Subcutaneous abdominal adipose tissue (tissue), 5 donors: ENCODE measurements at regions not wholly inside any gene's neighbourhood (a gene's known extent, or its start where the extent isn't known, plus 50 kb on each side); places are given as distances from the start of the nearest gene placed in this dataset.

Experiments
- H3K27ac ChIP-seq: one replicate; pipeline ENCODE4 v1.7.0; 2013; ENCODE audit warnings: low read depth, mild to moderate bottlenecking, inconsistent platforms, low read length, moderate library complexity
- H3K27me3 ChIP-seq, 5 donors: one replicate each; pipeline ENCODE4 v1.7.0; 2013; ENCODE audit warnings: low read length in 5 of 5, inconsistent platforms in 1 of 5; ENCODE audit not compliant: control insufficient read depth in 5 of 5, insufficient read depth in 4 of 5
- H3K36me3 ChIP-seq, 5 donors: one replicate each; pipeline ENCODE4 v1.7.0; 2013; ENCODE audit warnings: low read length in 5 of 5; ENCODE audit not compliant: control insufficient read depth in 5 of 5, insufficient read depth in 5 of 5
- H3K4me1 ChIP-seq, 5 donors: one replicate each; pipeline ENCODE4 v1.7.0; 2013; ENCODE audit warnings: low read length in 5 of 5, mild to moderate bottlenecking in 3 of 5, moderate library complexity in 1 of 5; ENCODE audit not compliant: control insufficient read depth in 5 of 5, insufficient read depth in 5 of 5
- H3K4me3 ChIP-seq, 5 donors: one replicate each; pipeline ENCODE4 v1.7.0; 2013; ENCODE audit warnings: low read length in 5 of 5, low read depth in 1 of 5
- H3K9ac ChIP-seq, 5 donors: one replicate each; pipeline ENCODE4 v1.7.0; 2013; ENCODE audit warnings: low read length in 5 of 5, mild to moderate bottlenecking in 4 of 5, moderate library complexity in 3 of 5
- H3K9me3 ChIP-seq, 5 donors: one replicate each; pipeline ENCODE4 v1.7.0; 2013; ENCODE audit warnings: low read length in 5 of 5; ENCODE audit not compliant: control insufficient read depth in 5 of 5
- donor health status: healthy.
- donor health status: healthy.
- donor health status: healthy.
- donor health status: healthy.
- donor health status: healthy.

GRCh38 chr5:5037674-5038073 lies 102.5 kb upstream of the ADAMTS16 start:
- H3K27me3 ChIP-seq, result no peaks in the 10 kb centered on the region

GRCh38 chr5:5039918-5040317 lies 100.2 kb upstream of the ADAMTS16 start:
- H3K36me3 ChIP-seq, result no peaks in the 10 kb centered on the region
- H3K9me3 ChIP-seq, result no peaks in the 10 kb centered on the region
- H3K4me3 ChIP-seq, result no peak overlapping the region
- H3K4me1 ChIP-seq, result no peaks in the 10 kb centered on the region
- no peaks in the 10 kb centered on the region for H3K27me3 ChIP-seq
- H3K9ac ChIP-seq, result no peak overlapping the region
- no peak overlapping the region for H3K27ac ChIP-seq

More at GRCh38 chr5:5037674-5038073, 102.5 kb upstream of the ADAMTS16 start:
- Histone ChIP-seq H3K4me1 (peaks cover 0 to 5% (median 0%) of the 10 kb centered on the region in 5 donors), H3K9me3 (no peaks in the 10 kb centered on the region), H3K36me3 (no peaks in the 10 kb centered on the region), H3K9ac (no peak overlapping the region), H3K4me3 (no peak overlapping the region), H3K27ac (no peak overlapping the region)

DNA sequence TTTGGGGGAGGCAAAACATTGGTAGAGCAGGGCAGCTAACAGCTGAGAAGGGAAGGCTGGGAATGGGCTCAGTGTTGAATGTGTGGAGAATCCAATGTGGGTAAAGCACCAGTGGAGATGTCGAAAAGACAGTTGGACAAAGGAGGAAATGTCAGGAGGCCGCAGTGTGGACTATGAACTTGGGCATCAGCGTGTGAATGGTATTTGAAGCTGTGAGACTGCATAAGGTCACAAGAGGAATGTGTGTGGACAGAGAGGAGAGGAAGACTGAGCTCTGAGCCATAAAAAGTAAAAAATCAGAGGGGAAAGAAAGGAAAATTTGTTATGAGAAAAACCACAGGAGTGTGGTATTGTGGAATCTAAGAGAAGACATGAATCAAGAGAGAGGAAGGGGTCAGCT lies 99.4 kb upstream of the ADAMTS16 start:
- no peak overlapping the region for H3K9ac ChIP-seq
- no peak overlapping the region for H3K4me3 ChIP-seq
- no peaks in the 10 kb centered on the region for H3K4me1 ChIP-seq
- no peaks in the 10 kb centered on the region for H3K27me3 ChIP-seq
- H3K9me3 ChIP-seq, result no peaks in the 10 kb centered on the region
- H3K36me3 ChIP-seq, result no peaks in the 10 kb centered on the region
- H3K27ac ChIP-seq, result no peak overlapping the region

DNA sequence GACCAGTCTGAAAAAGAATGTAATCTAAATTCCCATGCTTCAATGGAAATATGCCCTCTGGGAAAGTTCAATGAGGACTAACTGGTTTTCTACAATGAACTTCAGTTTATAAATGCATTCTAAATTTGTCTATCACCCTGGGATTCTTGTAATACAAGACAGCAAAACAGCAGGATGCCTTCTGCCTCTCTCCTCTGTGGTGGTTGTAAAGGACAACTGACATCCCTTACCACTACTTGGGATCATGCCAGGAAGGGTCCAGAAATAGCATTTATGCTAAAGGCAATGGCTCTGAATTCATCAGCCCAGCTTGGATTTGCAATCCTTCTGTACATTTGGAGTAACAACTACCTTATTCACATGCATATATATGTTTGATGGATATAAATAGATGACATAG lies 97.3 kb upstream of the ADAMTS16 start:
- no peaks in the 10 kb centered on the region for H3K4me1 ChIP-seq
- H3K27me3 ChIP-seq, result no peaks in the 10 kb centered on the region
- H3K27ac ChIP-seq, result no peak overlapping the region
- H3K9me3 ChIP-seq, result no peaks in the 10 kb centered on the region
- H3K4me3 ChIP-seq, result no peak overlapping the region
- H3K36me3 ChIP-seq, result no peaks in the 10 kb centered on the region
- H3K9ac ChIP-seq, result no peak overlapping the region

- H3K4me1 ChIP-seq, result no peaks in the 10 kb centered on the region
Measured at GRCh38 chr5:5043346-5043745, 96.8 kb upstream of the ADAMTS16 start.

DNA sequence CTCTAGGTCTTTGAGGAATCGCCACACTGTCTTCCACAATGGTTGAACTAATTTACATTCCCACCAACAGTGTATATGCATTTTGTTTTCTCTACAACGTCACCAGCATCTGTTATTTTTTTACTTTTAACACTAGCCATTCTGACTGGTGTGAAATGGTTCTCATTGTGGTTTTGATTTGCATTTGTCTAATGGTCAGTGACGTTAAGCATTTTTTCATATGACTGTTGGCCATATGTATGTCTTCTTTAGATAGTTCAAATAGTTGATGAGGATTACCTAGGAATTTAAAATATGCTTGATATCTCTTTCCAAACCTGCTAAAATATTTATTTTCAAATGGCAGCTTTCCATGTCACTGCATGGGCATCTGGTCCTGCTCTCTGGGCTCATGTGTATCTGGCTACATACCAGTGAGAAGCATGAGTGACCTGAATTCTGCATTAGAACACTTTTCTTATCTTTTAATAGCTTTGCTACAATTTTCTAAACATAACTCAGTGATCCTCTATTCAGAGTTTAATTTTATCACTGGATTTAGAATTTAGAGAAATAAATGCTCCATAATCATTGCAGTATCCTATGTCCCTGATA lies 95.8 kb upstream of the ADAMTS16 start:
- Histone ChIP-seq H3K4me3 (no peak overlapping the region), H3K27me3 (no peaks in the 10 kb centered on the region), H3K36me3 (no peaks in the 10 kb centered on the region), H3K4me1 (no peaks in the 10 kb centered on the region), H3K27ac (no peak overlapping the region), H3K9ac (no peak overlapping the region), H3K9me3 (no peaks in the 10 kb centered on the region)

More at GRCh38 chr5:5043346-5043745, 96.8 kb upstream of the ADAMTS16 start:
- H3K36me3 ChIP-seq, result no peaks in the 10 kb centered on the region
- H3K4me3 ChIP-seq, result no peak overlapping the region
- no peak overlapping the region for H3K27ac ChIP-seq
- no peaks in the 10 kb centered on the region for H3K27me3 ChIP-seq
- no peaks in the 10 kb centered on the region for H3K9me3 ChIP-seq
- no peak overlapping the region for H3K9ac ChIP-seq

DNA sequence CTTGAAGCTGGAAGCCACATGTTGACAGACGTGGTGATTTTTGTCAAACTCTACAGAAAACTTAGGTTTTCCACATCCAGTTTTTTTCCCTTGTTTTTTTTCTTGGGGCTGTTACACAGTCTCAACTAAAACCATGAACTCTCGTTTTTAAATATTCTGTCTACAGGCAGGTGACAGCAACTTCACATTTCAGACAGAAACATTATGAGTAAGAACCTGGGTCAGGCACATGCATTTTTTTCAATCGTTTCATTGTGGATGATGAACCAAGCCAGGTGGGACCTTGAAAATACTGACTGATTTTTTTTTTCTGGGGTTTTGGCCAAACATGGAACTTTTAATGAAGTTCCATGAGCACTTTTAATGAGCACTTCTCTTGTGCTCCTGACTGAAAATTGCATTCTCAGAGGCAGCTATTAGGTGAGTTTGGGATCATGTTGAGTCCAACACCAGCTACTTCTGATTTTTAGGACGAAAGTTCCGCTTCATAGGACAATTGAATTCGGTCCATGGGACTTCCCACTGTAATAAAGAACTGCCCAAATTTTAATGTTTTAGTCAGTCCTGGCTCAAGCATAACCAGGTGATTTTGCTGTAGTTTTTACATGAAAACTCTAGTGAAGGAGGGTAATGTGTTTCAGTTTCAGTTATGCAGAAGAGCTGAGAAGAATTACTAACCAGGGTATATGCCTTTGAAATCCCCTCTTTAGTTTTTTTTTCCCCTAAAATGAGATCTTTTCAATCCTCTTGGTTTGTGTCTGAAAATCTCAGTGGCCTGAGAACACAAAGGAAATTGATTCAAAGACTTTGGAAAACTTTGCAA lies 93.2 kb upstream of the ADAMTS16 start:
- Histone ChIP-seq H3K27ac (no peak overlapping the region), H3K36me3 (no peaks in the 10 kb centered on the region), H3K4me1 (no peaks in the 10 kb centered on the region), H3K9ac (no peak overlapping the region), H3K27me3 (no peaks in the 10 kb centered on the region), H3K9me3 (no peaks in the 10 kb centered on the region), H3K4me3 (no peak overlapping the region)

GRCh38 chr5:5050801-5051200 lies 89.3 kb upstream of the ADAMTS16 start:
- Histone ChIP-seq H3K9me3 (peaks cover 0 to 4% (median 0%) of the 10 kb centered on the region in 5 donors), H3K4me3 (no peak overlapping the region), H3K9ac (no peak overlapping the region), H3K27ac (no peak overlapping the region), H3K36me3 (no peaks in the 10 kb centered on the region), H3K4me1 (no peaks in the 10 kb centered on the region), H3K27me3 (no peaks in the 10 kb centered on the region)

GRCh38 chr5:5055712-5056111 lies 84.4 kb upstream of the ADAMTS16 start:
- Histone ChIP-seq H3K36me3 (no peaks in the 10 kb centered on the region), H3K27me3 (no peaks in the 10 kb centered on the region), H3K27ac (no peak overlapping the region), H3K4me1 (no peaks in the 10 kb centered on the region), H3K9ac (no peak overlapping the region), H3K9me3 (peaks cover 0 to 4% (median 0%) of the 10 kb centered on the region in 5 donors), H3K4me3 (no peak overlapping the region)

GRCh38 chr5:5061836-5062235 lies 78.3 kb upstream of the ADAMTS16 start:
- Histone ChIP-seq H3K27me3 (no peaks in the 10 kb centered on the region), H3K27ac (no peak overlapping the region), H3K9me3 (no peaks in the 10 kb centered on the region), H3K4me1 (peaks cover 2 to 12% (median 8%) of the 10 kb centered on the region in 5 donors), H3K36me3 (no peaks in the 10 kb centered on the region), H3K9ac (no peak overlapping the region), H3K4me3 (no peak overlapping the region)
